ENCODE measurements at regions not wholly inside any gene's neighbourhood (a gene's known extent, or its start where the extent isn't known, plus 50 kb on each side); places are given as distances from the start of the nearest gene placed in this dataset.
"Not testable (repeated sequence)": the region's sequence is repeated elsewhere in the genome, so short reads cannot be mapped to it uniquely, and the experiment has no call there.

- TF ChIP-seq, protein P1, sequence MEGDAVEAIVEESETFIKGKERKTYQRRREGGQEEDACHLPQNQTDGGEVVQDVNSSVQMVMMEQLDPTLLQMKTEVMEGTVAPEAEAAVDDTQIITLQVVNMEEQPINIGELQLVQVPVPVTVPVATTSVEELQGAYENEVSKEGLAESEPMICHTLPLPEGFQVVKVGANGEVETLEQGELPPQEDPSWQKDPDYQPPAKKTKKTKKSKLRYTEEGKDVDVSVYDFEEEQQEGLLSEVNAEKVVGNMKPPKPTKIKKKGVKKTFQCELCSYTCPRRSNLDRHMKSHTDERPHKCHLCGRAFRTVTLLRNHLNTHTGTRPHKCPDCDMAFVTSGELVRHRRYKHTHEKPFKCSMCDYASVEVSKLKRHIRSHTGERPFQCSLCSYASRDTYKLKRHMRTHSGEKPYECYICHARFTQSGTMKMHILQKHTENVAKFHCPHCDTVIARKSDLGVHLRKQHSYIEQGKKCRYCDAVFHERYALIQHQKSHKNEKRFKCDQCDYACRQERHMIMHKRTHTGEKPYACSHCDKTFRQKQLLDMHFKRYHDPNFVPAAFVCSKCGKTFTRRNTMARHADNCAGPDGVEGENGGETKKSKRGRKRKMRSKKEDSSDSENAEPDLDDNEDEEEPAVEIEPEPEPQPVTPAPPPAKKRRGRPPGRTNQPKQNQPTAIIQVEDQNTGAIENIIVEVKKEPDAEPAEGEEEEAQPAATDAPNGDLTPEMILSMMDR (IDR thresholded peaks at IDR 0.05; ENCODE audit: low read depth, low read length), result no peak
- no peak overlapping the region for H3K4me3 ChIP-seq (ENCODE audit: low read depth, low read length)
These were observed 280.8 kb upstream of the CDH5 start for GRCh38 chr16:66085651-66086050.

DNA sequence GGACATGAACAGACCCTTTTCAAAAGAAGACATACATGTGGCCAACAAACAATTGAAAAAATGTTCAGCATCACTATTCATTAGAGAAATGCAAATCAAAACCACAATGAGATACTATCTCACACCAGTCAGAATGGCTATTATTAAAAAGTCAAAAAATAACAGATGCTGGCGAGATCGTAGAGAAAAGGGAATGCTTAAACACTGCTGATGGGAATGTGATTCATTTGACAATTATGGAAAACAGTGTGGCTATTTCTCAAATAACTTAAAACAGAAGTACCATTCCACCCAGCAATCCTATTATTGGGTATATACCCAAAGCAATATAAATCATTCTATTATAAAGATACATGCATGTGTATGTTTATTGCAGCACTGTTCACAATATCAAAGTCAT, 281.8 kb upstream of the CDH5 start:
- H3K4me3 ChIP-seq (ENCODE audit: low read depth, low read length), result not testable (repeated sequence)

- H3K4me3 ChIP-seq (ENCODE audit: low read depth, low read length), result no peak overlapping the region
- TF ChIP-seq, protein P1 (IDR thresholded peaks at IDR 0.05; ENCODE audit: low read depth, low read length), result no peak
These were observed 282.2 kb upstream of the CDH5 start for GRCh38 chr16:66084306-66084705.

GRCh38 chr16:66083171-66083570, 283.3 kb upstream of the CDH5 start:
- no peak overlapping the region for H3K4me3 ChIP-seq (ENCODE audit: low read depth, low read length)
- TF ChIP-seq, protein P1 (IDR thresholded peaks at IDR 0.05; ENCODE audit: low read depth, low read length), result no peak

DNA sequence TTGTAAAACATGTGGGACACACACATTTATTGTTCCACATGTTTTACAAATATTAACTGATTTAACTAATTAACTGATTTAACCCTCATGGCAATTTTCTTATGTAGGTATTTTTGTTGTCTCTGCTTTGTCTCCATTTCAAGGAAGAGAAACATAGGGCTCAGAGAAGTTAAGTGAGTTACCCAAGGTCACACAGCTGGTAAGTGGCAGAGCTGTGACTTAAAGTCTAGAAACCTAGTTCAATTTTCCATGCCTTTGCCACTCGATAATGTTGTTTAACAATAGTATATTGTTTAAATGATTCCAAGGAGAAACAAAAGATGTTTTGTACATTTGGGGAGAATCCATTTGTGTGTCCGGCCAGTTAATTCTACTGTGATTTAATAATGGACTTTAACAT, 284.1 kb upstream of the CDH5 start:
- H3K4me3 ChIP-seq (ENCODE audit: low read depth, low read length), result no peak overlapping the region
- TF ChIP-seq, protein P1 (IDR thresholded peaks at IDR 0.05; ENCODE audit: low read depth, low read length), result no peak

- H3K4me3 ChIP-seq (ENCODE audit: low read depth, low read length), result no peak overlapping the region
- TF ChIP-seq, protein P1 (IDR thresholded peaks at IDR 0.05; ENCODE audit: low read depth, low read length), result no peak
These were observed 284.6 kb upstream of the CDH5 start for GRCh38 chr16:66081775-66082366.

GRCh38 chr16:66079671-66080334, 286.7 kb upstream of the CDH5 start:
- TF ChIP-seq, protein P1 (IDR thresholded peaks at IDR 0.05; ENCODE audit: low read depth, low read length), result no peak
- no peak overlapping the region for H3K4me3 ChIP-seq (ENCODE audit: low read depth, low read length)
